ENCODE measurements at regions not wholly inside any gene's neighbourhood (a gene's known extent, or its start where the extent isn't known, plus 50 kb on each side); places are given as distances from the start of the nearest gene placed in this dataset.

- no peak for DNase-seq
Observed at GRCh38 chr10:43945908-43946307, 297.2 kb upstream of the ZNF32 start.

- DNase-seq, result no peak
Observed at GRCh38 chr10:43945094-43945730, 296.5 kb upstream of the ZNF32 start.

GRCh38 chr10:43944381-43945093, 295.9 kb upstream of the ZNF32 start:
- peak; percentile 76 for DNase-seq

GRCh38 chr10:43943818-43944360, 295.2 kb upstream of the ZNF32 start:
- no peak for DNase-seq

- DNase-seq, result no peak
Observed at GRCh38 chr10:43943119-43943817, 294.6 kb upstream of the ZNF32 start.

- no peak for DNase-seq
Observed at GRCh38 chr10:43942096-43942850, 293.6 kb upstream of the ZNF32 start.

GRCh38 chr10:43940898-43941837, 292.5 kb upstream of the ZNF32 start:
- no peak for DNase-seq

GRCh38 chr10:43939939-43940820, 291.5 kb upstream of the ZNF32 start:
- DNase-seq, result peak; percentile 40

GRCh38 chr10:43939389-43939938, 290.8 kb upstream of the ZNF32 start:
- no peak for DNase-seq

GRCh38 chr10:43938810-43939209, 290.1 kb upstream of the ZNF32 start:
- no peak for DNase-seq

- no peak for DNase-seq
Observed at GRCh38 chr10:43931308-43931930, 282.7 kb upstream of the ZNF32 start.

- DNase-seq, result no peak
Observed at GRCh38 chr10:43930777-43931176, 282.1 kb upstream of the ZNF32 start.

- no peak for DNase-seq
Observed at GRCh38 chr10:43930243-43930642, 281.6 kb upstream of the ZNF32 start.

- no peak for DNase-seq
Observed at GRCh38 chr10:43929122-43929521, 280.4 kb upstream of the ZNF32 start.

- DNase-seq, result no peak
Observed at GRCh38 chr10:43928425-43928968, 279.8 kb upstream of the ZNF32 start.

GRCh38 chr10:43926875-43927406, 278.3 kb upstream of the ZNF32 start:
- no peak for DNase-seq

- no peak for DNase-seq
Observed at GRCh38 chr10:43926371-43926770, 277.7 kb upstream of the ZNF32 start.

GRCh38 chr10:43925793-43926192, 277.1 kb upstream of the ZNF32 start:
- no peak for DNase-seq

GRCh38 chr10:43923328-43923727, 274.6 kb upstream of the ZNF32 start:
- no peak for DNase-seq

Data from hematopoietic multipotent progenitor cell treated with erythropoietin and hydrocortisone succinate and interleukin-3 and kit ligand, for 4 days (in vitro differentiated cells).